Adrenal gland (tissue), 5 donors: ENCODE measurements at regions not wholly inside any gene's neighbourhood (a gene's known extent, or its start where the extent isn't known, plus 50 kb on each side); places are given as distances from the start of the nearest gene placed in this dataset.

ENCODE experiments used
- POLR2A ChIP-seq, 2 donors: fragments of 450-650 bp; IDR thresholded peaks; one replicate each; pipeline ENCODE4 v1.6.1; 2017; ENCODE audit warnings: antibody characterized with exemption in 2 of 2, mild to moderate bottlenecking in 2 of 2, moderate library complexity in 1 of 2
- TF ChIP-seq, protein P1 (sequence below), 6 experiments: fragments of 450-650 bp in 4 of 6; fragments of 200-600 bp in 2 of 6; sonication (generic) in 1 of 6; IDR thresholded peaks; 1 replicate in 5 of 6; 2 replicates in 1 of 6; pipeline versions ENCODE4 v1.5.1 to v1.8.0; 2016 to 2021; ENCODE audit warnings: antibody characterized with exemption in 6 of 6, mild to moderate bottlenecking in 2 of 6, moderate library complexity in 1 of 6
- donor health status: DM: no; HTN: no; CAD: no.

DNA sequence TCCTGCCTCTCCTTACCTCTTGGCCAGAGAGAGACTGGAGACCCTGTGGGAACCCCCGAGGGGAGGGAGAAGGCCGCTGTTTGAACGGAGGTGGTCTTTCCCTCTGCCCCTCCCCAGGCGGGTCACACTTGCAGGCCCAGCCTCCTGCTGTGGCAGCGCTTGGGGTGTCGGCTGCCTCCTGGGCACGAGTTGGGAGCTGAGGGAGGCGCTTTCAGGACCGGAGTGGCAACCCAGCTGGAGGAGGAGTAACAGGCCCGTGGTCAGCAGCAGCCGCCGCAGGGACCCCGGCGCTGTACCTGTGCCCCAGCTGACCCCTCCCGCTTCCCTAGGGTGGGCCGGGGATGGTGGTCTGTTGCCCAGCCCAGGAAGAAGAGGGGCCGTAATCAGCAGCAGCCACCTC, 278.3 kb downstream of the SEC14L1 start:
- TF ChIP-seq, protein P1, sequence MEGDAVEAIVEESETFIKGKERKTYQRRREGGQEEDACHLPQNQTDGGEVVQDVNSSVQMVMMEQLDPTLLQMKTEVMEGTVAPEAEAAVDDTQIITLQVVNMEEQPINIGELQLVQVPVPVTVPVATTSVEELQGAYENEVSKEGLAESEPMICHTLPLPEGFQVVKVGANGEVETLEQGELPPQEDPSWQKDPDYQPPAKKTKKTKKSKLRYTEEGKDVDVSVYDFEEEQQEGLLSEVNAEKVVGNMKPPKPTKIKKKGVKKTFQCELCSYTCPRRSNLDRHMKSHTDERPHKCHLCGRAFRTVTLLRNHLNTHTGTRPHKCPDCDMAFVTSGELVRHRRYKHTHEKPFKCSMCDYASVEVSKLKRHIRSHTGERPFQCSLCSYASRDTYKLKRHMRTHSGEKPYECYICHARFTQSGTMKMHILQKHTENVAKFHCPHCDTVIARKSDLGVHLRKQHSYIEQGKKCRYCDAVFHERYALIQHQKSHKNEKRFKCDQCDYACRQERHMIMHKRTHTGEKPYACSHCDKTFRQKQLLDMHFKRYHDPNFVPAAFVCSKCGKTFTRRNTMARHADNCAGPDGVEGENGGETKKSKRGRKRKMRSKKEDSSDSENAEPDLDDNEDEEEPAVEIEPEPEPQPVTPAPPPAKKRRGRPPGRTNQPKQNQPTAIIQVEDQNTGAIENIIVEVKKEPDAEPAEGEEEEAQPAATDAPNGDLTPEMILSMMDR (IDR thresholded peaks at IDR 0.05): no peak
- no peak for TF ChIP-seq POLR2A (IDR thresholded peaks at IDR 0.05)
